HEK293T (cell line): ENCODE measurements at regions not wholly inside any gene's neighbourhood (a gene's known extent, or its start where the extent isn't known, plus 50 kb on each side); places are given as distances from the start of the nearest gene placed in this dataset.

Experiments used
- CTCF ChIA-PET: fragments of 350-600 bp; formaldehyde crosslinking; extraction: SDS; loops from one replicate; lab custom pipeline; 2021; ENCODE audit warnings: antibody characterized with exemption, inconsistent platforms; lab: Yijun Ruan, JAX
- POLR2A ChIA-PET: fragments of 350-600 bp; formaldehyde crosslinking; extraction: SDS; loops from one replicate; lab custom pipeline; 2020; ENCODE audit warnings: antibody characterized with exemption, inconsistent platforms; lab: Yijun Ruan, JAX
- DNase-seq: peaks from one replicate; pipeline ENCODE4 v3.0.0; 2012; ENCODE audit warnings: mixed read lengths; ENCODE audit errors: extremely low spot score
- ARNT ChIP-seq: fragments of 450-650 bp; IDR thresholded peaks from 2 replicates; pipeline ENCODE4 v1.6.1; 2017; ENCODE audit warnings: mild to moderate bottlenecking
- BHLHE40 ChIP-seq: fragments of 450-650 bp; IDR thresholded peaks from 2 replicates; pipeline ENCODE4 v1.6.1; 2016; ENCODE audit warnings: mild to moderate bottlenecking, moderate library complexity, borderline replicate concordance
- CTBP1 ChIP-seq: fragments of 450-650 bp; IDR thresholded peaks from 2 replicates; pipeline ENCODE4 v1.6.1; 2016; ENCODE audit warnings: borderline replicate concordance
- ELF4 ChIP-seq: fragments of 450-650 bp; IDR thresholded peaks from 2 replicates; pipeline ENCODE4 v1.6.1; 2017; ENCODE audit warnings: antibody characterized with exemption
- FOXA1 ChIP-seq: fragments of 450-650 bp; IDR thresholded peaks from 2 replicates; pipeline ENCODE4 v1.6.1; 2016; ENCODE audit warnings: mild to moderate bottlenecking
- FOXK2 ChIP-seq: fragments of 450-650 bp; IDR thresholded peaks from 2 replicates; pipeline ENCODE4 v1.6.1; 2016; ENCODE audit warnings: mild to moderate bottlenecking
- FOXM1 ChIP-seq: fragments of 450-650 bp; IDR thresholded peaks from 2 replicates; pipeline ENCODE4 v1.6.1; 2017; ENCODE audit warnings: mild to moderate bottlenecking, borderline replicate concordance
- HDGF ChIP-seq: fragments of 450-650 bp; IDR thresholded peaks from 2 replicates; pipeline ENCODE4 v1.6.1; 2017; ENCODE audit warnings: antibody characterized with exemption, borderline replicate concordance
- L3MBTL2 ChIP-seq: fragments of 450-650 bp; conservative IDR thresholded peaks from 2 replicates; pipeline ENCODE4 v1.6.1; 2016; ENCODE audit warnings: mild to moderate bottlenecking
- LEF1 ChIP-seq: fragments of 450-650 bp; IDR thresholded peaks from 2 replicates; pipeline ENCODE4 v1.6.1; 2017; ENCODE audit warnings: mild to moderate bottlenecking, borderline replicate concordance
- NFRKB ChIP-seq: fragments of 450-650 bp; IDR thresholded peaks from 2 replicates; pipeline ENCODE4 v1.6.1; 2016; ENCODE audit warnings: mild to moderate bottlenecking, moderate library complexity
- SP1 ChIP-seq: fragments of 450-650 bp; IDR thresholded peaks from 2 replicates; pipeline ENCODE4 v1.6.1; 2017
- SUZ12 ChIP-seq: fragments of 450-650 bp; IDR thresholded peaks from 2 replicates; pipeline ENCODE4 v1.6.1; 2016; ENCODE audit warnings: mild to moderate bottlenecking
- TARDBP ChIP-seq: fragments of 450-650 bp; IDR thresholded peaks from 2 replicates; pipeline ENCODE4 v1.6.1; 2016
- ZNF384 ChIP-seq: fragments of 450-650 bp; IDR thresholded peaks from 2 replicates; pipeline ENCODE4 v1.6.1; 2016
- TF ChIP-seq, protein P1 (sequence below): fragments of 450-650 bp; IDR thresholded peaks from 2 replicates; pipeline ENCODE4 v1.6.1; 2016

DNA sequence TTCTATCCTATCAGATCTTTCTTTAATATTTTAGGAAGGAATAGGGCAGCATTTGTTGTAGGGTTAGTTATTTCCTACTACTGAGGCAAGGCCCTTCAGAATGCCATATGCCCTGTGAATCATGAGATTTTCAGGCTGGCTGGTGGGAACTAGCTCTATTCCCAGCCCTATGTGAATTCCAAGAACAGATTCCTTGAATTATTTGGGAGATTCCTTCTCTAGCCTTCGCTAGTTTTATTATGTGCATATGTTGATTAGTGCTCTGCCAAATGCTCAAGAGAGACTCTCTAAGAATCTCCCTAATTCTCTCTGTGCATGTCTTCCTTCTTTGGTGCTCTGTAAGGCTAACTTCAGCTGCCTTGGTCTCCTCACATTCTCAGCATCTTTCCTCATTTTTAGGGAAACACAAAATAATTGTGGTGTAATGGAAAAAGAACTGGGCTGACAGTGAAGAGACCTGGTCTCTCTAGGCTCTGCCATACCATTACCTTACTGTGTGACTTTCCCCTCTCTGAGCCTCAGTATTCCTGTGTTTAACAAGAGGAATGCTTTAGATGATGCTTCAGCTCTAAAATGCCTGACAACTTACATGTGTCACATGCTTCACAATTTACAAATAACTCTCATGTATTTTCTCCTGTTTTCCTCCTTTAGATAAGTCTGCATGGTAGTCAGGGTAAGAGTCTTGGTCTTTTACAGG is 79.7 kb downstream of the VMA21 start:
- TF ChIP-seq FOXM1 (no peak), ELF4 (no peak), NFRKB (no peak), ARNT (no peak), HDGF (no peak), ZNF384 (no peak), FOXA1 (no peak), LEF1 (no peak), L3MBTL2 (no peak), CTBP1 (no peak), SP1 (no peak), BHLHE40 (no peak), SUZ12 (no peak), TARDBP (no peak), FOXK2 (no peak)
- ChIA-PET POLR2A (no interaction called here), CTCF (no interaction called here)
- no peak for DNase-seq

- TF ChIP-seq FOXM1 (no peak), ARNT (no peak), LEF1 (no peak)
- DNase-seq: no peak
- ChIA-PET POLR2A (no interaction called here), CTCF (no interaction called here)
These were observed 81.1 kb downstream of the VMA21 start for GRCh38 chrX:151478058-151478457.

- peak; percentile 33 for DNase-seq
- ChIA-PET CTCF (no interaction called here), POLR2A (no interaction called here)
- TF ChIP-seq, protein P1, sequence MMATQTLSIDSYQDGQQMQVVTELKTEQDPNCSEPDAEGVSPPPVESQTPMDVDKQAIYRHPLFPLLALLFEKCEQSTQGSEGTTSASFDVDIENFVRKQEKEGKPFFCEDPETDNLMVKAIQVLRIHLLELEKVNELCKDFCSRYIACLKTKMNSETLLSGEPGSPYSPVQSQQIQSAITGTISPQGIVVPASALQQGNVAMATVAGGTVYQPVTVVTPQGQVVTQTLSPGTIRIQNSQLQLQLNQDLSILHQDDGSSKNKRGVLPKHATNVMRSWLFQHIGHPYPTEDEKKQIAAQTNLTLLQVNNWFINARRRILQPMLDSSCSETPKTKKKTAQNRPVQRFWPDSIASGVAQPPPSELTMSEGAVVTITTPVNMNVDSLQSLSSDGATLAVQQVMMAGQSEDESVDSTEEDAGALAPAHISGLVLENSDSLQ: no peak
- TF ChIP-seq CTBP1 (no peak), ELF4 (no peak), TARDBP (no peak), SUZ12 (no peak), FOXA1 (no peak), SP1 (no peak), FOXM1 (no peak), BHLHE40 (no peak), HDGF (no peak), FOXK2 (no peak), NFRKB (no peak), ZNF384 (no peak), L3MBTL2 (no peak), LEF1 (no peak), ARNT (no peak)
These were observed 74.8 kb upstream of the PASD1 start for GRCh38 chrX:151488677-151489076.

GRCh38 chrX:151505796-151506195 is 57.7 kb upstream of the PASD1 start:
- no peak for TF ChIP-seq FOXM1
- no peak for TF ChIP-seq FOXK2
- peak; percentile 42 for DNase-seq
- ChIA-PET POLR2A (no interaction called here), CTCF (interaction anchor here (1.2 kb wide), 1 partner anchor 172 kb away, joined by 5 read pairs; no protein-coding TSS in a partner anchor)

- ChIA-PET CTCF (no interaction called here), POLR2A (no interaction called here)
- no peak for DNase-seq
- no peak for TF ChIP-seq NFRKB
- TF ChIP-seq SP1: no peak
- TF ChIP-seq, protein P1: no peak
- TF ChIP-seq L3MBTL2: no peak
- TF ChIP-seq ZNF384: no peak
- TF ChIP-seq ELF4: no peak
- TF ChIP-seq TARDBP: no peak
- TF ChIP-seq LEF1: no peak
- TF ChIP-seq BHLHE40: no peak
- TF ChIP-seq SUZ12: no peak
- TF ChIP-seq HDGF: no peak
- TF ChIP-seq FOXA1: no peak
- TF ChIP-seq FOXM1: no peak
- no peak for TF ChIP-seq CTBP1
- no peak for TF ChIP-seq ARNT
These were observed 53.3 kb upstream of the PASD1 start for GRCh38 chrX:151510203-151510602.

DNA sequence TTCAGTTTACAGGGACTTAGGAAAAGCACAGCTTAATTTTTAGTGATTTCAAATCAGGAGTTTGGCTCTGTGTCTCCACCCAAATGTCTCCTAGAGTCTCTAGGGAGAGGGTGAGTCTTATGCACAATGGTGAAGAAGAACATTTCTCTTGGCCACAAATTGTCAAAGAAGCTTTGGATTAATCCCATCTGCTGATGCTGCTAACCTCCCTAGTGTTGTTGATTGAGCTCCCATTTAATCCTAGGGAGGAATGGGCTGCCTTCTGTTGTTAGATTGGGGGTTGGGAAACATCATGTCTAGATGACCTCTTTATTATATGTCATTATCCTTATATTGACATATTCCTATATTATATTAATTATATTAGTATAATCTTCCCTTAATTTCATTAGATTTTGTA is 50.0 kb upstream of the PASD1 start:
- no peak for DNase-seq
- CTCF ChIA-PET: no interaction called here
- POLR2A ChIA-PET: no interaction called here

More for the DNA sequence above, 50.0 kb upstream of the PASD1 start:
- TF ChIP-seq ARNT (no peak), ZNF384 (no peak), NFRKB (no peak), L3MBTL2 (no peak), FOXK2 (no peak)
